MM.1S (cell line): ENCODE measurements at regions not wholly inside any gene's neighbourhood (a gene's known extent, or its start where the extent isn't known, plus 50 kb on each side); places are given as distances from the start of the nearest gene placed in this dataset.
"Not testable (repeated sequence)": the region's sequence is repeated elsewhere in the genome, so short reads cannot be mapped to it uniquely, and the experiment has no call there.

Experiments
- DNase-seq: peaks from one replicate; pipeline ENCODE4 v3.0.0-alpha.2; 2015
- H2AFZ ChIP-seq: fragments of 300-600 bp; sonication (generic); 2 replicates; pipeline ENCODE4 v1.6.0; 2016; ENCODE audit warnings: antibody characterized with exemption, low read length
- H3F3A ChIP-seq: fragments of 300-600 bp; sonication (generic); 2 replicates; pipeline ENCODE4 v1.6.1; 2016; ENCODE audit warnings: mild to moderate bottlenecking, antibody characterized with exemption, low read length, moderate library complexity, mixed read lengths; ENCODE audit not compliant: insufficient read depth
- H3K27ac ChIP-seq: fragments of 300-600 bp; sonication (generic); 2 replicates; pipeline ENCODE4 v1.5.1; 2016; ENCODE audit warnings: mild to moderate bottlenecking, low read length
- H3K27me3 ChIP-seq: fragments of 300-600 bp; sonication (generic); replicated peaks from 2 replicates; pipeline ENCODE4 v1.6.0; 2016; ENCODE audit warnings: low read length; ENCODE audit not compliant: insufficient read depth
- H3K36me3 ChIP-seq: fragments of 300-600 bp; sonication (generic); replicated peaks from 2 replicates; pipeline ENCODE4 v1.6.1; 2016; ENCODE audit warnings: mild to moderate bottlenecking, low read length, mixed read lengths; ENCODE audit not compliant: insufficient read depth
- H3K4me1 ChIP-seq: fragments of 300-600 bp; sonication (generic); 2 replicates; pipeline ENCODE4 v1.6.1; 2016; ENCODE audit warnings: low read length, mixed read lengths
- H3K4me2 ChIP-seq: fragments of 300-600 bp; sonication (generic); 2 replicates; pipeline ENCODE4 v1.6.0; 2016; ENCODE audit warnings: low read depth, low read length
- H3K4me3 ChIP-seq: fragments of 300-600 bp; sonication (generic); 2 replicates; pipeline ENCODE4 v1.5.1; 2016; ENCODE audit warnings: low read length, mixed read lengths
- H3K79me2 ChIP-seq: fragments of 300-600 bp; sonication (generic); 2 replicates; pipeline ENCODE4 v1.6.1; 2016; ENCODE audit warnings: mixed run types, low read length, mixed read lengths
- H3K9ac ChIP-seq: fragments of 300-600 bp; sonication (generic); 2 replicates; pipeline ENCODE4 v1.6.1; 2016; ENCODE audit warnings: low read length, mixed read lengths
- H3K9me2 ChIP-seq: fragments of 300-600 bp; sonication (generic); replicated peaks from 2 replicates; pipeline ENCODE4 v1.6.1; 2016; ENCODE audit warnings: mild to moderate bottlenecking, low read length, mixed read lengths; ENCODE audit not compliant: insufficient read depth
- H3K9me3 ChIP-seq: fragments of 300-600 bp; sonication (generic); replicated peaks from 2 replicates; pipeline ENCODE4 v1.6.1; 2016; ENCODE audit warnings: mild to moderate bottlenecking, low read length, mixed read lengths; ENCODE audit not compliant: insufficient read depth
- H4K20me1 ChIP-seq: fragments of 300-600 bp; sonication (generic); 2 replicates; pipeline ENCODE4 v1.6.1; 2016; ENCODE audit warnings: mild to moderate bottlenecking, low read length, moderate library complexity, mixed read lengths; ENCODE audit not compliant: insufficient read depth
- EZH2 ChIP-seq: fragments of 300-600 bp; sonication (generic); optimal IDR thresholded peaks from 2 replicates; pipeline ENCODE3; 2017; ENCODE audit warnings: low read depth, mild to moderate bottlenecking, antibody characterized with exemption, low read length, mixed read lengths
- EZH2phosphoT487 ChIP-seq: fragments of 300-600 bp; sonication (generic); IDR thresholded peaks from 2 replicates; pipeline ENCODE4 v1.6.1; 2018; ENCODE audit warnings: antibody characterized with exemption, low read length
- TF ChIP-seq, protein P1 (sequence below): fragments of 300-600 bp; sonication (generic); IDR thresholded peaks from 2 replicates; pipeline ENCODE4 v1.5.1; 2016; ENCODE audit warnings: antibody characterized with exemption, low read length, mixed read lengths

DNA sequence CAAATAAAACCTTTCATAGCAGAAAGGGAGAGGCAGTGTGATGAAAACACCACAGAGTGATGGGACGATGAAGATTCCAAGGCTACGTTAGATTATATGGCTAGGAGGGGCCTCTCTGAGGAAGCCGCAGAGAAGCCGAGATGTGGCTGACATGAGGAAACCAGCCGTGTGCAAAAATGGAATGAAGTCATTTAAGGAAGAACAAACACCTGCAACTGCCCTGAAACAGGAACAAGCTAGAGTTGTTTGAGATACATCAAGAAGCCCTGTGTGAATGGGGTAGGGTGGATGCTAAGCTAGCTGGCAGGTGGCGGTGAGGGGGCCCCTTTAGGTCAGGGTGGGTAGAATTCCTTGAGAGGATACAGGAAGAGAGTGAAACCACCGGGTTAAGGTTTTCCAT is 129.5 kb downstream of the KLF6 start:
- H3F3A ChIP-seq: no peaks in the 10 kb centered on the region
- DNase-seq: no peak
- H3K36me3 ChIP-seq: no peaks in the 10 kb centered on the region
- H3K79me2 ChIP-seq: no peaks in the 10 kb centered on the region
- no peaks in the 10 kb centered on the region for H4K20me1 ChIP-seq
- H3K4me1 ChIP-seq: no peaks in the 10 kb centered on the region
- no peak for TF ChIP-seq EZH2phosphoT487
- TF ChIP-seq, protein P1, sequence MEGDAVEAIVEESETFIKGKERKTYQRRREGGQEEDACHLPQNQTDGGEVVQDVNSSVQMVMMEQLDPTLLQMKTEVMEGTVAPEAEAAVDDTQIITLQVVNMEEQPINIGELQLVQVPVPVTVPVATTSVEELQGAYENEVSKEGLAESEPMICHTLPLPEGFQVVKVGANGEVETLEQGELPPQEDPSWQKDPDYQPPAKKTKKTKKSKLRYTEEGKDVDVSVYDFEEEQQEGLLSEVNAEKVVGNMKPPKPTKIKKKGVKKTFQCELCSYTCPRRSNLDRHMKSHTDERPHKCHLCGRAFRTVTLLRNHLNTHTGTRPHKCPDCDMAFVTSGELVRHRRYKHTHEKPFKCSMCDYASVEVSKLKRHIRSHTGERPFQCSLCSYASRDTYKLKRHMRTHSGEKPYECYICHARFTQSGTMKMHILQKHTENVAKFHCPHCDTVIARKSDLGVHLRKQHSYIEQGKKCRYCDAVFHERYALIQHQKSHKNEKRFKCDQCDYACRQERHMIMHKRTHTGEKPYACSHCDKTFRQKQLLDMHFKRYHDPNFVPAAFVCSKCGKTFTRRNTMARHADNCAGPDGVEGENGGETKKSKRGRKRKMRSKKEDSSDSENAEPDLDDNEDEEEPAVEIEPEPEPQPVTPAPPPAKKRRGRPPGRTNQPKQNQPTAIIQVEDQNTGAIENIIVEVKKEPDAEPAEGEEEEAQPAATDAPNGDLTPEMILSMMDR: no peak
- H3K9me3 ChIP-seq: no peaks in the 10 kb centered on the region
- H3K4me3 ChIP-seq: no peak overlapping the region
- H3K9me2 ChIP-seq: no peaks in the 10 kb centered on the region
- no peak overlapping the region for H3K27ac ChIP-seq
- no peak overlapping the region for H3K4me2 ChIP-seq
- no peaks in the 10 kb centered on the region for H3K27me3 ChIP-seq
- H2AFZ ChIP-seq: no peak overlapping the region
- H3K9ac ChIP-seq: no peak overlapping the region

- H3K4me1 ChIP-seq: no peaks in the 10 kb centered on the region
- DNase-seq: no peak
- H2AFZ ChIP-seq: no peak overlapping the region
- no peak overlapping the region for H3K9ac ChIP-seq
- TF ChIP-seq EZH2: no peak
- TF ChIP-seq, protein P1: no peak
- no peak for TF ChIP-seq EZH2phosphoT487
- H3K36me3 ChIP-seq: no peaks in the 10 kb centered on the region
- H3K4me2 ChIP-seq: no peak overlapping the region
- no peaks in the 10 kb centered on the region for H3K9me2 ChIP-seq
- no peaks in the 10 kb centered on the region for H3K79me2 ChIP-seq
- H3F3A ChIP-seq: no peaks in the 10 kb centered on the region
- no peaks in the 10 kb centered on the region for H3K9me3 ChIP-seq
- no peaks in the 10 kb centered on the region for H4K20me1 ChIP-seq
- H3K27me3 ChIP-seq: no peaks in the 10 kb centered on the region
- no peak overlapping the region for H3K27ac ChIP-seq
- H3K4me3 ChIP-seq: no peak overlapping the region
Measured at GRCh38 chr10:3654980-3655379, 130.0 kb downstream of the KLF6 start.

DNA sequence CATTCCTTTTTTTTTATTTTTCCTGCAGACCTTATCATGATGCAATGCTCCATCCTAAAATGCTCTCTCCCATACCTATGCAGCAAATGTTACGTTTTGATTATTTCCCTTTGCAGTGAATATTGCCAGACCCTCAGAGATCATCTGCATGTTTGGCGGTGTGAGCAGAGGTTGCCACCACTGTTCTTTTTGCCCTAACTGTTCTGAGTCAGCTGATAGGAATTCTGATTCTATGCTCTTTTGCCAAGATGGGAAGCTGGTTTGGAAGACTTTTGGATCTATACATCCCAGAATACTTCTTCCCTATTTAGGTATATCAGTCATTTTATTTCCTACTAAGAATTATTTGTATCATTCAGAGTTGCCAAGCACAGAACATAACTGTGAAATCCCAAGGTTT is 130.5 kb downstream of the KLF6 start:
- Histone ChIP-seq H4K20me1 (no peaks in the 10 kb centered on the region), H3K27ac (no peak overlapping the region), H3F3A (no peaks in the 10 kb centered on the region), H3K9me2 (no peaks in the 10 kb centered on the region), H3K36me3 (no peaks in the 10 kb centered on the region), H3K4me3 (no peak overlapping the region), H3K4me2 (no peak overlapping the region), H3K79me2 (no peaks in the 10 kb centered on the region), H3K4me1 (no peaks in the 10 kb centered on the region), H3K9ac (no peak overlapping the region), H2AFZ (no peak overlapping the region), H3K27me3 (no peaks in the 10 kb centered on the region), H3K9me3 (no peaks in the 10 kb centered on the region)
- DNase-seq: no peak
- TF ChIP-seq, protein P1: no peak
- TF ChIP-seq EZH2phosphoT487: no peak
- no peak for TF ChIP-seq EZH2

DNA sequence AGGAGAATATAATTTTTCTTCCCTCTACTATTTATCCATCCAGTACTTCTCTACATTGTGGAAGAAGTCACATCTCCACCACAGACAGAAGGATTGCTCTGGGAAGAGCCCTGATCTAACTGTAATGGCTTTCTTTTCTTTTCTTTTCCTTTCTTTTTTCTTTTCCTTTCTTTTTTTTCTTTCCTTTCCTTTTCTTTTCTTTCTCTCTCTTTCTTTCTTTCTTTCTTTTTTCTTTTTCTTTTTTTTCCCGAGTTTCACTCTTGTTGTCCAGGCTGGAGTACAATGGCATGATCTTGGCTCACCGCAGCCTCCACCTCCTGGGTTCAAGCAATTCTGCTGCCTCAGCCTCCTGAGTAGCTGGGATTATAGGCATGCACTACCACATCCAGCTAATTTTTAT is 131.7 kb downstream of the KLF6 start:
- H4K20me1 ChIP-seq, H3K4me1 ChIP-seq, H3K9me3 ChIP-seq, H3F3A ChIP-seq, H3K36me3 ChIP-seq, H3K4me2 ChIP-seq, DNase-seq, H3K9ac ChIP-seq, H3K27me3 ChIP-seq, H3K9me2 ChIP-seq, H3K79me2 ChIP-seq, H3K27ac ChIP-seq, H2AFZ ChIP-seq, H3K4me3 ChIP-seq: not testable (repeated sequence)
